ENCODE measurements at regions not wholly inside any gene's neighbourhood (a gene's known extent, or its start where the extent isn't known, plus 50 kb on each side); places are given as distances from the start of the nearest gene placed in this dataset.
"Not testable (repeated sequence)": the region's sequence is repeated elsewhere in the genome, so short reads cannot be mapped to it uniquely, and the experiment has no call there.

GRCh38 chr5:174490728-174491127, 233.7 kb upstream of the MSX2 start:
- no peaks in the 10 kb centered on the region for H3K4me1 Mint-ChIP-seq
- H3K27ac Mint-ChIP-seq: no peak overlapping the region
- peaks cover 8% of the 10 kb centered on the region for H3K27me3 Mint-ChIP-seq (ENCODE audit: low read depth)
- H3K4me3 Mint-ChIP-seq: no peak overlapping the region
- TF ChIP-seq CTCF (IDR thresholded peaks at IDR 0.05; ENCODE audit: unreplicated experiment in 3 of 3): no peak
- H3K36me3 Mint-ChIP-seq (ENCODE audit: low read depth): no peaks in the 10 kb centered on the region
- H3K9me3 Mint-ChIP-seq: peaks cover 12% of the 10 kb centered on the region

DNA sequence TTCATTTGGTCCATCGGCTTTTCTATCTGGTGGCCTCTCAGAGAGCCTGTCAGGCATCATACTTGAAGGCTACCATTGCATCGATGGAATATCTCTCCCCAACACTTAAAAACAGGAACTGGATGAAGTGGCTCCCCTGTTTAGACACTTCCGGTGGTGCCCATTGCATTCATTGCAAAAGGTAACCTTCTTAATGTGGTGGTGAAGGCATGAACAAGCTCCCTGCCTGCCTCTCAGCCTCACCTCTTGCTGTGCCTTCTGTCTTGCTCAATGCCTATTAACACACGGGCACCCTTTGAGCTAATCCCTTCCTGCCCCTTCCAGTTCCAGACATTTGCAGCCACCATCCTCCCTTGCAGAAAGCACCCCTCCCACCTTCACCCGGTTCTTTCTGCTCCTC, 233.1 kb upstream of the MSX2 start:
- no peaks in the 10 kb centered on the region for H3K36me3 Mint-ChIP-seq (ENCODE audit: low read depth)
- TF ChIP-seq CTCF (IDR thresholded peaks at IDR 0.05; ENCODE audit: unreplicated experiment in 3 of 3): no peak
- H3K27me3 Mint-ChIP-seq (ENCODE audit: low read depth): peaks cover 11% of the 10 kb centered on the region

DNA sequence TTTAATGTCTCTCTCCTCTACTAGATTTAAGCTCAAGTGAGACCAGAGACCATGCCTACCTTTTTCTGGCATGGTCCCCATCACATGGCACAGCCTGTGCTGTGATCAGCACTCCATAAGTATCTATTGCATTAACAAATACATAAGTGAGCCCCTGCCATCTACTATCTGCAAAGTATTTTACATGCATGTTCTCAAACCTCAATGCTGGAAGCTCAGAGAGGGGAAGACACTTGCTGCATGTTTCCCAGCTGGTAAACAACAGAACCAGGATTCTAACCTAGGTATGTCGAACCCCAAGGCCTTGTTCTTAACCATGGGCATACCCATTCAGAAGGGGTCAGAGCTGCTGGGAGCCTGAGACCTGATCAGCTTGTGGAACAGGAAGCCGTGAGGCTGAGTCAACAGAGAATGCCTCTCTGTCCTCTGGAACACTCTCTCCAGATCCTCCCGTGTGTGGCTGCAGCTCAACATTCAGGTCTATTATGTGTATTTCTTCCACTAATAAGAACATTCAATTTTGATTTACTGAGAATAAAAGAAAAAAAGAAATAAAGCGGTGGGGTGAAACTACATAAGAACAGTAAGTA, 232.5 kb upstream of the MSX2 start:
- peaks cover 11% of the 10 kb centered on the region for H3K27me3 Mint-ChIP-seq (ENCODE audit: low read depth)
- no peak overlapping the region for H3K27ac Mint-ChIP-seq
- H3K4me1 Mint-ChIP-seq: no peaks in the 10 kb centered on the region
- peaks cover 3% of the 10 kb centered on the region for H3K9me3 Mint-ChIP-seq
- H3K4me3 Mint-ChIP-seq: no peak overlapping the region
- no peaks in the 10 kb centered on the region for H3K36me3 Mint-ChIP-seq (ENCODE audit: low read depth)
- no peak for TF ChIP-seq CTCF (IDR thresholded peaks at IDR 0.05; ENCODE audit: unreplicated experiment in 3 of 3)

More for the DNA sequence above, 233.1 kb upstream of the MSX2 start:
- H3K4me1 Mint-ChIP-seq: no peaks in the 10 kb centered on the region
- no peak overlapping the region for H3K27ac Mint-ChIP-seq
- H3K4me3 Mint-ChIP-seq: no peak overlapping the region
- H3K9me3 Mint-ChIP-seq: peaks cover 8% of the 10 kb centered on the region

DNA sequence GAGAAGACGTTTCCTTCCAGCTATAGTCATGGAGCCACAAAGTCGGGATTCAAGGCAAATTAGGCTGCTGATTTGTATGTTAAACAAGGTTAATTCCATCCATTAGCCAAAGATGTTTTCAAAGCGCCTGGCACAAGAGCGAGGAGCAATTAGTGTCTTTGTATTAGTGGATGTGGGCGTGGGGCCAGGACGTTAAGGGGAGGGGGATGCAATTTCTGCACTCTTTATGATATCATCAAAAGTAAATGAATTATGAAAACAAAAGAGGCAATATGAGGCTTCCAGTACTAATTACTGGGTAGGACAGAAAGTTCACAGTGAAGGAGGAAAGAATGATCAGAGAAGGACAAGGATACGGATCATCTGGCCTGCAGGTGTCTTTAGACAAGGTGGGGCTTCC, 230.9 kb upstream of the MSX2 start:
- Mint-ChIP-seq H3K36me3 (ENCODE audit: low read depth) (no peaks in the 10 kb centered on the region), H3K4me1 (no peaks in the 10 kb centered on the region), H3K9me3 (peaks cover 7% of the 10 kb centered on the region), H3K4me3 (no peak overlapping the region), H3K27ac (no peak overlapping the region), H3K27me3 (ENCODE audit: low read depth) (peaks cover 14% of the 10 kb centered on the region)
- TF ChIP-seq CTCF (IDR thresholded peaks at IDR 0.05; ENCODE audit: unreplicated experiment in 3 of 3): no peak

DNA sequence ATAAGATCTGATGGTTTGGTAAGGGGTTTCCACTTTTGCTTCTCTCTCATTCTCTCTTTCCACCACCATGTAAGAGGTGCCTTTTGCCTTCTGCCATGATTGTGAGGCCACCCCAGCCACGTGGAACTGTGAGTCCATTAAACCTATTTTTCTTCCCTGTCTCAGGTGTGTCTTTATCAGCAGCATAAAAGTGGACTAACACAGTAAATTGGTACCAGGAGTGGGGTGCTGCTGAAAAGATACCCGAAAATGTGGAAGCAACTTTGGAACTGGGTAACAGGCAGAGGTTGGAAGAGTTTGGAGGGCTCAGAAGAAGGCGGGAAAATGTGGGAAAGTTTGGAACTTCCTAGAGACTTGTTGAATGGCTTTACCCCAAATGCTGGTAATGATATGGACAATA, 226.4 kb upstream of the MSX2 start:
- H3K27me3 Mint-ChIP-seq (ENCODE audit: low read depth): peaks cover 14% of the 10 kb centered on the region
- not testable (repeated sequence) for H3K4me1 Mint-ChIP-seq; H3K36me3 Mint-ChIP-seq (ENCODE audit: low read depth); H3K4me3 Mint-ChIP-seq; H3K27ac Mint-ChIP-seq
- H3K9me3 Mint-ChIP-seq: peaks cover 21% of the 10 kb centered on the region

- not testable (repeated sequence) for H3K4me1 Mint-ChIP-seq; H3K4me3 Mint-ChIP-seq; H3K27ac Mint-ChIP-seq; H3K36me3 Mint-ChIP-seq (ENCODE audit: low read depth)
- Mint-ChIP-seq H3K27me3 (ENCODE audit: low read depth) (peaks cover 17% of the 10 kb centered on the region), H3K9me3 (peaks cover 21% of the 10 kb centered on the region)
Measured at GRCh38 chr5:174498575-174498974, 225.8 kb upstream of the MSX2 start.

DNA sequence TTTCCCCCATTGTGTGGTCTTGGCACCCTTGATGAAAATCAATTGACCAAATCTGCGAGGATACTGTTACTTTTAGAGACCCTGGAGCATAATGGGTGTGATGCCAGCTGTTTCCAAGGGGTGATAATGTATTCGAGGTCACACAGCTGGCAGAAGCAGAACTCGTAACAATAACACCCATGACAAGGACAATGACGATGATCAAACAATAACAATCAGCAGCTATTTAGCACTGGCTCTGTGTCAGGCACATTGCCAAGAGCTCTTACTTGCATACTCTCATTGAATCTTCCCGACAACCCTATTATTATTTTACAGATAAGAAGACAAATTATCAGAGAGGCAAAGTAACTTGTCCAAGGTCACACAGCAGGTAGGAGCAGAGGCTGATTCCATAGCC, 223.7 kb upstream of the MSX2 start:
- Mint-ChIP-seq H3K4me1 (no peaks in the 10 kb centered on the region), H3K4me3 (no peak overlapping the region), H3K27ac (no peak overlapping the region)

More for the DNA sequence above, 223.7 kb upstream of the MSX2 start:
- peaks cover 20% of the 10 kb centered on the region for H3K27me3 Mint-ChIP-seq (ENCODE audit: low read depth)
- TF ChIP-seq CTCF (IDR thresholded peaks at IDR 0.05; ENCODE audit: unreplicated experiment in 3 of 3): no peak
- H3K36me3 Mint-ChIP-seq (ENCODE audit: low read depth): no peaks in the 10 kb centered on the region
- H3K9me3 Mint-ChIP-seq: peaks cover 21% of the 10 kb centered on the region

Measured in nephron (organoid).